GM12891 (cell line): ENCODE measurements at regions not wholly inside any gene's neighbourhood (a gene's known extent, or its start where the extent isn't known, plus 50 kb on each side); places are given as distances from the start of the nearest gene placed in this dataset.

ENCODE experiments used
- DNase-seq: peaks from one replicate; pipeline ENCODE4 v3.0.0; 2011; ENCODE audit warnings: low spot score; ENCODE audit not compliant: insufficient read length
- FAIRE-seq: peaks from 2 replicates; lab custom pipeline; 2011; peaks lifted over from hg19 to GRCh38; lab: Jason Lieb, UNC
- PAX5 ChIP-seq: IDR thresholded peaks from 2 replicates; pipeline ENCODE4 v1.6.1; 2011; ENCODE audit warnings: low read length, moderate library complexity, mild to moderate bottlenecking; ENCODE audit not compliant: insufficient read depth, severe bottlenecking
- POLR2A ChIP-seq: IDR thresholded peaks from 2 replicates; pipeline ENCODE4 v1.6.1; 2011; ENCODE audit warnings: low read depth, low read length, control low read depth
- POLR2AphosphoS5 ChIP-seq: IDR thresholded peaks from 2 replicates; pipeline ENCODE4 v1.6.1; 2011; ENCODE audit warnings: low read depth, low read length, control low read depth
- POU2F2 ChIP-seq: IDR thresholded peaks from 2 replicates; pipeline ENCODE4 v1.6.1; 2011; ENCODE audit warnings: low read depth, mild to moderate bottlenecking, control low read depth, low read length, moderate library complexity
- SPI1 ChIP-seq: IDR thresholded peaks from 2 replicates; pipeline ENCODE4 v1.6.1; 2011; ENCODE audit warnings: low read depth, low read length, control low read depth
- TAF1 ChIP-seq: IDR thresholded peaks from 2 replicates; pipeline ENCODE4 v1.6.1; 2011; ENCODE audit warnings: low read depth, low read length, control low read depth

GRCh38 chr7:98456866-98457265 is 56.0 kb upstream of the BAIAP2L1 start:
- no peak for FAIRE-seq

GRCh38 chr7:98452791-98453190 is 51.9 kb upstream of the BAIAP2L1 start:
- FAIRE-seq (no peak), DNase-seq (no peak)
- no peak for TF ChIP-seq POLR2A
- TF ChIP-seq POLR2AphosphoS5, result no peak
- TF ChIP-seq POU2F2, result no peak
- no peak for TF ChIP-seq SPI1
- TF ChIP-seq PAX5, result no peak
- no peak for TF ChIP-seq TAF1

More at GRCh38 chr7:98456866-98457265, 56.0 kb upstream of the BAIAP2L1 start:
- TF ChIP-seq POLR2AphosphoS5 (no peak), PAX5 (no peak), POU2F2 (no peak), TAF1 (no peak)
- DNase-seq, result no peak
